ENCODE measurements at regions not wholly inside any gene's neighbourhood (a gene's known extent, or its start where the extent isn't known, plus 50 kb on each side); places are given as distances from the start of the nearest gene placed in this dataset.

- no peaks in the 10 kb centered on the region for H4K20me1 ChIP-seq (ENCODE audit: insufficient read depth, low read length)
- H3K36me3 Mint-ChIP-seq = no peaks in the 10 kb centered on the region
- intact Hi-C loops (cut with micrococcal nuclease) = no loop called here
- H3K27ac Mint-ChIP-seq = no peak overlapping the region
- H3K27me3 ChIP-seq (ENCODE audit: control insufficient read depth in 2 of 2, insufficient read depth in 2 of 2, low read length in 2 of 2) = no peaks in the 10 kb centered on the region
- H3K27ac ChIP-seq (ENCODE audit: low read depth in 1 of 2, low read length in 2 of 2) = no peak overlapping the region
- H3K4me1 Mint-ChIP-seq = no peaks in the 10 kb centered on the region
- no peak for DNase-seq
- H3K4me1 ChIP-seq (ENCODE audit: control insufficient read depth in 1 of 2, insufficient read depth in 2 of 2, low read length in 2 of 2) = no peaks in the 10 kb centered on the region
- H2AFZ ChIP-seq (ENCODE audit: insufficient read depth, low read depth, low read length, poor library complexity, severe bottlenecking) = no peak overlapping the region
- H3K9me3 ChIP-seq (replicated peaks in 1 of 2; ENCODE audit: control insufficient read depth in 1 of 2, insufficient read depth in 1 of 2, low read length in 2 of 2) = no peaks in the 10 kb centered on the region
- no peak overlapping the region for H3K4me3 Mint-ChIP-seq
- peaks cover 0 to 7% (median 0%) of the 10 kb centered on the region in 7 donors for H3K9me3 Mint-ChIP-seq
- no peak for TF ChIP-seq CTCF (IDR thresholded peaks at IDR 0.05)
- H3K4me2 ChIP-seq (replicated peaks; ENCODE audit: extremely low read depth, low read length, poor library complexity, severe bottlenecking) = no peak overlapping the region
- 100% methylated on average over 1 of the region's 2 CpGs for WGBS (ENCODE audit: insufficient coverage)
- H3K27me3 Mint-ChIP-seq (ENCODE audit: low read depth in 3 of 3) = peaks cover 2 to 7% (median 6%) of the 10 kb centered on the region in 3 donors
- no peak overlapping the region for H3K4me3 ChIP-seq (replicated peaks in 1 of 3; ENCODE audit: low read depth in 2 of 3, low read length in 3 of 3)
- H3K79me2 ChIP-seq (ENCODE audit: insufficient read depth, low read length) = no peaks in the 10 kb centered on the region
- H3K9ac ChIP-seq (ENCODE audit: insufficient read depth, low read length, poor library complexity, severe bottlenecking) = no peak overlapping the region
- H3K36me3 ChIP-seq (replicated peaks in 1 of 2; ENCODE audit: control insufficient read depth in 1 of 2, insufficient read depth in 2 of 2, low read length in 2 of 2) = no peaks in the 10 kb centered on the region
These were observed 86.0 kb upstream of the NT5E start for GRCh38 chr6:85363870-85364269.

GRCh38 chr6:85362652-85363310, 87.1 kb upstream of the NT5E start:
- Histone ChIP-seq H2AFZ (ENCODE audit: insufficient read depth, low read depth, low read length, poor library complexity, severe bottlenecking) (no peak overlapping the region), H3K4me3 (replicated peaks in 1 of 3; ENCODE audit: low read depth in 2 of 3, low read length in 3 of 3) (no peak overlapping the region), H4K20me1 (ENCODE audit: insufficient read depth, low read length) (no peaks in the 10 kb centered on the region), H3K79me2 (ENCODE audit: insufficient read depth, low read length) (no peaks in the 10 kb centered on the region), H3K27me3 (ENCODE audit: control insufficient read depth in 2 of 2, insufficient read depth in 2 of 2, low read length in 2 of 2) (no peaks in the 10 kb centered on the region), H3K4me1 (ENCODE audit: control insufficient read depth in 1 of 2, insufficient read depth in 2 of 2, low read length in 2 of 2) (no peaks in the 10 kb centered on the region), H3K36me3 (replicated peaks in 1 of 2; ENCODE audit: control insufficient read depth in 1 of 2, insufficient read depth in 2 of 2, low read length in 2 of 2) (no peaks in the 10 kb centered on the region), H3K27ac (ENCODE audit: low read depth in 1 of 2, low read length in 2 of 2) (no peak overlapping the region), H3K4me2 (replicated peaks; ENCODE audit: extremely low read depth, low read length, poor library complexity, severe bottlenecking) (no peak overlapping the region), H3K9ac (ENCODE audit: insufficient read depth, low read length, poor library complexity, severe bottlenecking) (no peak overlapping the region), H3K9me3 (replicated peaks in 1 of 2; ENCODE audit: control insufficient read depth in 1 of 2, insufficient read depth in 1 of 2, low read length in 2 of 2) (no peaks in the 10 kb centered on the region)
- peaks cover 2 to 10% (median 6%) of the 10 kb centered on the region in 3 donors for H3K27me3 Mint-ChIP-seq (ENCODE audit: low read depth in 3 of 3)
- WGBS (ENCODE audit: insufficient coverage) = 100% methylated on average over 1 of the region's 2 CpGs
- H3K4me3 Mint-ChIP-seq = no peak overlapping the region
- H3K27ac Mint-ChIP-seq = no peak overlapping the region
- peaks cover 0 to 7% (median 0%) of the 10 kb centered on the region in 7 donors for H3K9me3 Mint-ChIP-seq
- H3K4me1 Mint-ChIP-seq = no peaks in the 10 kb centered on the region
- H3K36me3 Mint-ChIP-seq = no peaks in the 10 kb centered on the region
- no peak for DNase-seq
- TF ChIP-seq CTCF (IDR thresholded peaks at IDR 0.05) = no peak
- intact Hi-C loops (cut with micrococcal nuclease) = no loop called here

All from CD14-positive monocyte (primary cell).